HG03060 (cell line): ENCODE measurements at regions not wholly inside any gene's neighbourhood (a gene's known extent, or its start where the extent isn't known, plus 50 kb on each side); places are given as distances from the start of the nearest gene placed in this dataset.
"Not testable (repeated sequence)": the region's sequence is repeated elsewhere in the genome, so short reads cannot be mapped to it uniquely, and the experiment has no call there.

Experiments used
- ATAC-seq: cut with Tn5 transposase; IDR thresholded peaks from one replicate; pipeline ENCODE4 v1.9.1; 2021; ENCODE audit warnings: low read depth, moderate number of reproducible peaks; ENCODE audit not compliant: unreplicated experiment

GRCh38 chr13:64774915-64775314 lies 2455.2 kb downstream of the PCDH9 start:
- ATAC-seq, result no peak

- no peak for ATAC-seq
Measured at GRCh38 chr13:64770743-64771142, 2459.4 kb downstream of the PCDH9 start.

GRCh38 chr13:64767054-64767453 lies 2463.1 kb downstream of the PCDH9 start:
- no peak for ATAC-seq

- no peak for ATAC-seq
Measured at GRCh38 chr13:64765636-64766035, 2464.5 kb downstream of the PCDH9 start.

GRCh38 chr13:64758521-64759244 lies 2471.5 kb downstream of the PCDH9 start:
- no peak for ATAC-seq

- no peak for ATAC-seq
Measured at GRCh38 chr13:64756621-64757020, 2473.5 kb downstream of the PCDH9 start.

GRCh38 chr13:64755961-64756360 lies 2474.2 kb downstream of the PCDH9 start:
- ATAC-seq, result no peak

GRCh38 chr13:64753233-64754000 lies 2476.7 kb downstream of the PCDH9 start:
- no peak for ATAC-seq

GRCh38 chr13:64749301-64749700 lies 2480.8 kb downstream of the PCDH9 start:
- ATAC-seq, result no peak

- no peak for ATAC-seq
Measured at GRCh38 chr13:64746845-64747244, 2483.3 kb downstream of the PCDH9 start.

DNA sequence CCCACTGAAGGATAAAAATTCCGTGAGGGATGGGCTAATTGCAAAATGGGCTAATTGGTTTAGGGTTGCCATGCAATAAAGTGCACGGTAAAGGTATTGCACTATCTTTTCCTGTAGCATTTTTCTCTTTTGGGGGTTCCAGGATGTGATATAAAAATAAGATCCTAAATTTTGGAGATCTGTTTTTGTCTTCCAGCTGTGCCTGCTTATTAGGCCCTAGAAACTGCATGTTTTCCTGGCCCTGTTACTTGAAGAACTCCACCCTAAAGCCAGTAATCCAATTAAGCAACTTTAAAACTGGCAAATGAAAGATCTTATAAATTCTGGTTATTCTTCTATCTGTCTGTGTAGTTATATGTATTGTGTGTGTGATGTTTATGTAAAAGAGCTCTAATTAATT lies 2489.6 kb downstream of the PCDH9 start:
- ATAC-seq, result no peak

- no peak for ATAC-seq
Measured at GRCh38 chr13:64725492-64725891, 2504.6 kb downstream of the PCDH9 start.

- ATAC-seq, result no peak
Measured at GRCh38 chr13:64723724-64724123, 2506.4 kb downstream of the PCDH9 start.

- ATAC-seq, result no peak
Measured at GRCh38 chr13:64718116-64718515, 2512.0 kb downstream of the PCDH9 start.

DNA sequence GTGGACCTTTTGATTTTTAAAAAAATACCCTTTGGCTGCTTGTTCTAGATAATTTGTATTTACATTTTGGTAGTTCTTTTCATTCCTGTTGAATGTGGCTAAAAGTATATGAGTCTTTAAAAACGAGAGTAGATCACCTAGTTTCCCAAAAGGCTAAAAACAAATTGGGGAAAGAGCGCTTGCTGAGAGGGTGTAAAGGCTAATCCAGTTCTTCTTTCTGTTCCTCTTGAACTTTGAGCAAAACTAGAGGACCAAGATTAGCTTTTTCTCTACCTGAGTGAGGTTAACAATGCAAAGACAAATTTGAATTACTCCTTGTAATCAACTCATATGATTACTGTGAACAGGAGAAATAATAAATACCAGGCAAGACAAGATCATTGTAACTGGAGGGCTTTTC lies 2513.2 kb downstream of the PCDH9 start:
- no peak for ATAC-seq

GRCh38 chr13:64709079-64709478 lies 2521.1 kb downstream of the PCDH9 start:
- no peak for ATAC-seq

- ATAC-seq, result no peak
Measured at GRCh38 chr13:64704121-64704649, 2526.0 kb downstream of the PCDH9 start.

- ATAC-seq, result no peak
Measured at GRCh38 chr13:64697226-64697625, 2532.9 kb downstream of the PCDH9 start.

- ATAC-seq, result no peak
Measured at GRCh38 chr13:64688893-64689677, 2541.1 kb downstream of the PCDH9 start.

DNA sequence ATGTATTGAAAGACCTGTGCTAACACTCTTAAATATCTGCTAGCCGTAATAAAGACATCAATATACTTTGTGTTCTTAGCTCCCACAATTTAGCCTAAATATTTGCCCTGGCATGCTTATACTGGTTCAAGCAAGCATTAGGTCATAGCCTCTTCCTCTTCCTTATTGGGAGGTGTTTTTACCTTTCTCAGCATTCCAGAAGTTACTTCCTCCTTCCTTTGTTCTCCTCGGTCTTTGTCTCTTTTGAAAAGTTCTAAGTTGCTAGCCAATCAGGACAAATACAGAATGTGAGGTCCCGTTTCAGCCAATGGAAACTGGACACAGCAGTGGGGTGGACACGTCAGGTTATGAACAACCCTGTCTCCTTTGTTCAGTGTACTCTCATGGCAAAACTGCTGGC lies 2543.6 kb downstream of the PCDH9 start:
- not testable (repeated sequence) for ATAC-seq
